Body of pancreas (tissue), 4 donors: ENCODE measurements at regions not wholly inside any gene's neighbourhood (a gene's known extent, or its start where the extent isn't known, plus 50 kb on each side); places are given as distances from the start of the nearest gene placed in this dataset.

Experiments used
- ATAC-seq: fragments of 150-250 bp; one replicate; pipeline ENCODE4 v1.9.1; 2016
- DNase-seq, 4 donors: peaks; one replicate each; pipeline ENCODE4 v3.0.0-alpha.2; 2019
- H3K27ac ChIP-seq, 4 donors: fragments of 200-600 bp; sonication (generic); 1 replicate in 3 of 4; 2 replicates in 1 of 4; pipeline versions ENCODE4 v1.5.1 to v1.6.1; 2016 to 2019; ENCODE audit warnings: mild to moderate bottlenecking in 1 of 4, mixed read lengths in 1 of 4, moderate library complexity in 1 of 4
- H3K27me3 ChIP-seq, 2 donors: fragments of 200-600 bp; sonication (generic); one replicate each; pipeline ENCODE4 v1.6.0; 2016; ENCODE audit warnings: mild to moderate bottlenecking in 1 of 2
- H3K36me3 ChIP-seq, 2 donors: fragments of 200-600 bp; sonication (generic); replicated peaks in 1 of 2; 2 replicates each; pipeline ENCODE4 v1.5.1; 2016; ENCODE audit warnings: low read depth in 2 of 2; ENCODE audit not compliant: insufficient read depth in 1 of 2
- H3K4me1 ChIP-seq: fragments of 200-600 bp; sonication (generic); one replicate; pipeline ENCODE4 v1.6.0; 2016
- H3K4me3 ChIP-seq, 2 donors: fragments of 200-600 bp; sonication (generic); 1 replicate in 1 of 2; 2 replicates in 1 of 2; pipeline ENCODE4 v1.5.1; 2016 to 2019
- H3K9me3 ChIP-seq, 3 donors: fragments of 200-600 bp; sonication (generic); 1 replicate in 2 of 3; 2 replicates in 1 of 3; pipeline ENCODE4 v1.5.1; 2016
- CTCF ChIP-seq, 7 experiments: fragments of 450-650 bp in 4 of 7; fragments of 200-600 bp in 3 of 7; sonication (generic) in 3 of 7; IDR thresholded peaks; one replicate each; pipeline ENCODE4 v1.5.1; 2016 to 2019; ENCODE audit warnings: antibody characterized with exemption in 7 of 7
- POLR2A ChIP-seq, 3 donors: fragments of 450-650 bp; IDR thresholded peaks; one replicate each; pipeline ENCODE4 v1.6.1; 2016; ENCODE audit warnings: antibody characterized with exemption in 3 of 3, mild to moderate bottlenecking in 2 of 3
- WGBS, 2 donors: methylation state at CpG; one replicate each; pipeline ENCODE4 v1.1.5; 2017; 5-methylcytosine and 5-hydroxymethylcytosine counted together
- intact Hi-C: fragments of 100-400 bp; cut with DNase I; formaldehyde crosslinking; loops from one replicate; pipeline ENCODE4 v1.15.1; 2023

- TF ChIP-seq CTCF (IDR thresholded peaks at IDR 0.05) (no peak), POLR2A (IDR thresholded peaks at IDR 0.05) (no peak)
- DNase-seq (no peak), ATAC-seq (no peak)
- Histone ChIP-seq H3K4me3 (no peak overlapping the region), H3K9me3 (no peaks in the 10 kb centered on the region), H3K36me3 (no peaks in the 10 kb centered on the region), H3K4me1 (no peaks in the 10 kb centered on the region), H3K27ac (no peak overlapping the region), H3K27me3 (peaks cover 0 to 2% of the 10 kb centered on the region in 2 donors)
- WGBS, 2 donors = 76 to 80% methylated on average over 4 of the region's 4 CpGs
- intact Hi-C loops = no loop called here
These were observed 147.0 kb upstream of the PTPRK start for GRCh38 chr6:128667339-128667858.

- TF ChIP-seq CTCF (IDR thresholded peaks at IDR 0.05) (no peak), POLR2A (IDR thresholded peaks at IDR 0.05) (no peak)
- intact Hi-C loops = no loop called here
- no peak overlapping the region for H3K27ac ChIP-seq
- no peaks in the 10 kb centered on the region for H3K9me3 ChIP-seq
- peaks cover 0 to 2% of the 10 kb centered on the region in 2 donors for H3K27me3 ChIP-seq
- DNase-seq = no peak
- 55 to 56% methylated on average over 2 of the region's 2 CpGs for WGBS, 2 donors
- H3K4me3 ChIP-seq = no peak overlapping the region
- ATAC-seq = no peak
- no peaks in the 10 kb centered on the region for H3K36me3 ChIP-seq
- H3K4me1 ChIP-seq = no peaks in the 10 kb centered on the region
These were observed 146.0 kb upstream of the PTPRK start for GRCh38 chr6:128666405-128666804.

GRCh38 chr6:128663238-128663637, 142.8 kb upstream of the PTPRK start:
- H3K4me1 ChIP-seq = no peaks in the 10 kb centered on the region
- no peak for DNase-seq
- H3K27me3 ChIP-seq = no peaks in the 10 kb centered on the region
- 68 to 76% methylated on average over 2 of the region's 2 CpGs for WGBS, 2 donors
- TF ChIP-seq POLR2A (IDR thresholded peaks at IDR 0.05) (no peak), CTCF (IDR thresholded peaks at IDR 0.05) (no peak)
- intact Hi-C loops = no loop called here
- H3K27ac ChIP-seq = no peak overlapping the region
- no peak overlapping the region for H3K4me3 ChIP-seq
- H3K36me3 ChIP-seq = no peaks in the 10 kb centered on the region
- no peak for ATAC-seq
- no peaks in the 10 kb centered on the region for H3K9me3 ChIP-seq

- Histone ChIP-seq H3K27ac (no peak overlapping the region), H3K4me3 (no peak overlapping the region), H3K27me3 (no peaks in the 10 kb centered on the region), H3K9me3 (no peaks in the 10 kb centered on the region), H3K36me3 (no peaks in the 10 kb centered on the region), H3K4me1 (no peaks in the 10 kb centered on the region)
- 51 to 53% methylated on average over 5 of the region's 5 CpGs for WGBS, 2 donors
- intact Hi-C loops = no loop called here
- no peak for ATAC-seq
- TF ChIP-seq CTCF (IDR thresholded peaks at IDR 0.05) (no peak), POLR2A (IDR thresholded peaks at IDR 0.05) (no peak)
- DNase-seq = no peak
These were observed 139.7 kb upstream of the PTPRK start for GRCh38 chr6:128659878-128660622.

- TF ChIP-seq POLR2A (IDR thresholded peaks at IDR 0.05) = no peak
- TF ChIP-seq CTCF (IDR thresholded peaks at IDR 0.05) = no peak
- no peak for ATAC-seq
These were observed 138.9 kb upstream of the PTPRK start for GRCh38 chr6:128659276-128659675.

More at GRCh38 chr6:128659276-128659675, 138.9 kb upstream of the PTPRK start:
- no peaks in the 10 kb centered on the region for H3K36me3 ChIP-seq
- H3K9me3 ChIP-seq = no peaks in the 10 kb centered on the region
- H3K4me3 ChIP-seq = no peak overlapping the region
- no peak overlapping the region for H3K27ac ChIP-seq
- no peaks in the 10 kb centered on the region for H3K27me3 ChIP-seq
- WGBS, 2 donors = 52 to 70% methylated on average over 1 of the region's 1 CpG
- no peaks in the 10 kb centered on the region for H3K4me1 ChIP-seq
- DNase-seq = no peak
- intact Hi-C loops = no loop called here
